ENCODE measurements at regions not wholly inside any gene's neighbourhood (a gene's known extent, or its start where the extent isn't known, plus 50 kb on each side); places are given as distances from the start of the nearest gene placed in this dataset.

GRCh38 chr2:236805800-236806531, 236.3 kb downstream of the ACKR3 start:
- no peak for FAIRE-seq

- no peak for FAIRE-seq
Observed at GRCh38 chr2:236809716-236810115, 240.1 kb downstream of the ACKR3 start.

GRCh38 chr2:236811062-236811656, 241.5 kb downstream of the ACKR3 start:
- FAIRE-seq, result no peak

GRCh38 chr2:236813766-236814165, 244.1 kb downstream of the ACKR3 start:
- FAIRE-seq, result no peak

- FAIRE-seq, result no peak
Observed at GRCh38 chr2:236814593-236814992, 245.0 kb downstream of the ACKR3 start.

- no peak for FAIRE-seq
Observed at GRCh38 chr2:236815746-236816145, 246.1 kb downstream of the ACKR3 start.

GRCh38 chr2:236816197-236817170, 246.9 kb downstream of the ACKR3 start:
- FAIRE-seq, result no peak

- FAIRE-seq, result no peak
Observed at GRCh38 chr2:236818281-236819045, 248.8 kb downstream of the ACKR3 start.

- no peak for FAIRE-seq
Observed at GRCh38 chr2:236819275-236820002, 249.8 kb downstream of the ACKR3 start.

GRCh38 chr2:236820763-236821344, 251.2 kb downstream of the ACKR3 start:
- FAIRE-seq, result no peak

- FAIRE-seq, result no peak
Observed at GRCh38 chr2:236823041-236823629, 253.5 kb downstream of the ACKR3 start.

GRCh38 chr2:236823963-236824362, 254.3 kb downstream of the ACKR3 start:
- FAIRE-seq, result no peak

GRCh38 chr2:236824836-236825235, 255.2 kb downstream of the ACKR3 start:
- FAIRE-seq, result no peak

- no peak for FAIRE-seq
Observed at GRCh38 chr2:236825989-236826510, 256.4 kb downstream of the ACKR3 start.

GRCh38 chr2:236826606-236827156, 257.1 kb downstream of the ACKR3 start:
- FAIRE-seq, result no peak

GRCh38 chr2:236827997-236828396, 257.7 kb upstream of the COPS8 start:
- no peak for FAIRE-seq

- FAIRE-seq, result no peak
Observed at GRCh38 chr2:236828820-236829219, 256.9 kb upstream of the COPS8 start.

GRCh38 chr2:236830926-236831325, 254.8 kb upstream of the COPS8 start:
- no peak for FAIRE-seq

GRCh38 chr2:236831698-236832097, 254.0 kb upstream of the COPS8 start:
- FAIRE-seq, result no peak

GRCh38 chr2:236833501-236834073, 252.1 kb upstream of the COPS8 start:
- FAIRE-seq, result no peak

Data from endometrium (tissue), 2 donors.